BE2C (cell line): ENCODE measurements at regions not wholly inside any gene's neighbourhood (a gene's known extent, or its start where the extent isn't known, plus 50 kb on each side); places are given as distances from the start of the nearest gene placed in this dataset.

Experiments used
- DNase-seq: peaks from one replicate; pipeline ENCODE4 v3.0.0-alpha.2; 2020
- H3K27me3 ChIP-seq: fragments of 250-450 bp; sonication (Bioruptor Pico); 2 replicates; pipeline ENCODE4 v1.5.1; 2020; ENCODE audit warnings: mild to moderate bottlenecking
- H3K36me3 ChIP-seq: fragments of 250-450 bp; sonication (Bioruptor Pico); 2 replicates; pipeline ENCODE4 v1.5.1; 2020; ENCODE audit warnings: mild to moderate bottlenecking
- H3K4me1 ChIP-seq: fragments of 250-450 bp; sonication (Bioruptor Pico); 2 replicates; pipeline ENCODE4 v1.5.1; 2020
- H3K4me3 ChIP-seq: 2 replicates; pipeline ENCODE4 v1.5.1; 2011; ENCODE audit warnings: low read depth, low read length
- H3K9me3 ChIP-seq: fragments of 250-450 bp; sonication (Bioruptor Pico); 2 replicates; pipeline ENCODE4 v1.5.1; 2020
- CTCF ChIP-seq: IDR thresholded peaks from 2 replicates; pipeline ENCODE4 v1.5.1; 2012; ENCODE audit warnings: mild to moderate bottlenecking, low read depth, low read length

DNA sequence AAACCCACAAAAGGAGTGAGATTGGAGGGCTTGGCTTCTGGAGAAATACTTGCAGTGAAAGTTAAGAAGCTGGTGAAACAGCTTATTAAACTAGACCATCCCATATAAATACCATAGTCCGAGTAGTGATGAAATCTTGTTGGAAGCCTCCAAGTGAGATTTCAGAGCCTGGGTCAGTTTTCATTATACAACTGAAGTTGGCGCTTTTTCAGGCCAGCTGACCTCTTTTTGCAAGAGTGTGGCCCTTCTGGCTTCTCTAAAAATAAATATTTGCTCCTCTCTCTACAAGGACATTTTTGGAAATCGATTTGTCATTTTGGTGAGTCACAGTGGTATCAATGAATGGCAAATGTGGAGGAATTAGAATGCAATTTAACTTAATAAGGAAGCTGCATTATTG is 51.2 kb upstream of the THRB start:
- no peak for DNase-seq
- no peaks in the 10 kb centered on the region for H3K36me3 ChIP-seq
- H3K4me1 ChIP-seq = no peaks in the 10 kb centered on the region
- no peaks in the 10 kb centered on the region for H3K9me3 ChIP-seq
- H3K27me3 ChIP-seq = no peaks in the 10 kb centered on the region
- no peak for TF ChIP-seq CTCF
- H3K4me3 ChIP-seq = no peak overlapping the region

- Histone ChIP-seq H3K9me3 (no peaks in the 10 kb centered on the region), H3K4me3 (no peak overlapping the region), H3K36me3 (no peaks in the 10 kb centered on the region), H3K27me3 (no peaks in the 10 kb centered on the region), H3K4me1 (no peaks in the 10 kb centered on the region)
- TF ChIP-seq CTCF = no peak
- no peak for DNase-seq
Observed at GRCh38 chr3:24548278-24548677, 53.6 kb upstream of the THRB start.

DNA sequence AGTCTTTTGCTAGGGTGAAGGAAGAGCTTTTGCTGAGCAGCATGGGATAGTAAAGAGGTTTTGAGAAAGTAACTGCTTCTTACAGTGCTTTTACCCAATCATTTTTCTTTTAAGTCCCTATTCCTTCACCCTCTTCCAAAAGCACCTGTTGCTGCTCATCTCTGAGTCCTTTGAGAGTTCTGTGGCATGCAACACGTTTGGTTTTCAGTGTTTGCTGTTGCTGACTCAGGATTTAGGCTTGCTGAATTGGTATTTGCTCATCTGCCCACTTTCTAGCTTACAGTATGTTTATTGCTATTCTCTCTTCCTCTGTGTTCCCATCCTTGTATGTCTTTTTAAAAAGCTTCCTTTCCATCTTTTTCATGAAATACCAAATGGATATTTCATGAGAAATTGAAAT is 55.9 kb upstream of the THRB start:
- no peak for TF ChIP-seq CTCF
- Histone ChIP-seq H3K36me3 (no peaks in the 10 kb centered on the region), H3K9me3 (no peaks in the 10 kb centered on the region), H3K4me1 (no peaks in the 10 kb centered on the region), H3K4me3 (no peak overlapping the region), H3K27me3 (no peaks in the 10 kb centered on the region)
- no peak for DNase-seq

GRCh38 chr3:24551626-24552025 is 57.0 kb upstream of the THRB start:
- Histone ChIP-seq H3K27me3 (no peaks in the 10 kb centered on the region), H3K9me3 (no peaks in the 10 kb centered on the region), H3K4me3 (no peak overlapping the region), H3K36me3 (no peaks in the 10 kb centered on the region), H3K4me1 (no peaks in the 10 kb centered on the region)
- no peak for DNase-seq
- no peak for TF ChIP-seq CTCF

DNA sequence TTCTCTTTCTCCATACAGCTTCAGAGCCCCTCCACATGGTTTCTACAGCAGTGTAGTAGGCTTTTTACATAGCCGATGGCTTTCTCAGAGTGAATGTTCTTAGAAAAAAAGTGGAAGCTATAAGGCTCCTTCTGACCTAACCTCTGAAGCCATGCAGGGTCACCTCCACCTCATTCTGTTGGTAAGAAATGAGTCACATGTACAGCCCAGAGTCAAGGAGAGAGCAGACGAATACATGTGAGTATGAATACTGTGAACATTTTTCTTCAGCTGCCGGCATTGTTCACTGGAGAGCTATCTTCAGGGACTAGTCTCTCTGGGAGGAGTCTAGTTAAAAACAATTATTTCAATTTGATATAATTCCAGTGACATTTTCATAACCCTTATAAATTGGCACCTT is 68.2 kb upstream of the THRB start:
- TF ChIP-seq CTCF = no peak
- H3K9me3 ChIP-seq = no peaks in the 10 kb centered on the region
- DNase-seq = no peak
- H3K27me3 ChIP-seq = no peaks in the 10 kb centered on the region
- no peak overlapping the region for H3K4me3 ChIP-seq
- no peaks in the 10 kb centered on the region for H3K4me1 ChIP-seq
- H3K36me3 ChIP-seq = no peaks in the 10 kb centered on the region

DNA sequence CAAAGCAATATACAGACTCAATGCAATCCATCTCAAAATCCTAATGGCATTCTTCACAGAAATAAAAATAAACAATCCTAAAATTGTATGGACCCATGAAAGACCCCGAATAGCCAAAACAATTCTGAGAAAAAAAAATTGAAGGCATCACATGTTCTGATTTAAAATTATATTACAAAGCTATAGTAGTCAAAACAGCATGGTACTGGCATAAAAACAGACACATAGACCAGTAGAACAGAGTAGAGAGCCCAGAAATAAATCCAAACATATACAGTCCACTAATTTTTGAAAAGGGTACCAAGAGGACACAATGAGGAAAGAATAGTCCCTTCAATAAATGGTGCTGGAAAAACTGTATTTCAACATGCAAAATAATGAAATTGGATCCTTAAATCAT is 70.4 kb upstream of the THRB start:
- H3K9me3 ChIP-seq = no peaks in the 10 kb centered on the region
- no peak for TF ChIP-seq CTCF
- DNase-seq = no peak
- H3K4me3 ChIP-seq = no peak overlapping the region
- no peaks in the 10 kb centered on the region for H3K27me3 ChIP-seq
- no peaks in the 10 kb centered on the region for H3K36me3 ChIP-seq
- no peaks in the 10 kb centered on the region for H3K4me1 ChIP-seq
